HG03108 (cell line): ENCODE measurements at regions not wholly inside any gene's neighbourhood (a gene's known extent, or its start where the extent isn't known, plus 50 kb on each side); places are given as distances from the start of the nearest gene placed in this dataset.
A peak's percentile ranks its signal among the peaks of the same experiment; 100 is the strongest.

Experiments used
- ATAC-seq: cut with Tn5 transposase; IDR thresholded peaks from one replicate; pipeline ENCODE4 v1.9.1; 2021; ENCODE audit warnings: moderate library complexity; ENCODE audit not compliant: unreplicated experiment

DNA sequence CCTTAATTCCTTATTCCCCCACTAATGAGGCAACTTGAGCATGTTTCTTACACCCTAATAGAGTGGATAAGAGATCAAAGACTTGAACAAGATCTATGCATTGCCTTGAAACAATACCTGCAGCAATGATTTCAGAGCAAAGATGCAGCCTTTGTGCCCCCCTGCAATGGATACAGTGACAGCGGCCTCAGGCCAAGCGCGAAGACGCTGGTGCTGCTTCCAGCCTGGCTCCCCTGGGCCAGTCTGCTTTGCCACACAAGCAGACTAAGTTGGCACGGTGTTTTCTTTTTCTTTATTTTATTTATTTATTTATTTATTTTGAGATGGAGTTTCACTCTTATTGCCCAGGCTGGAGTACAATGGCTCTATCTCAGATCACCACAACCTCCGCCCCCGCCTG is 179.8 kb upstream of the S1PR3 start:
- no peak for ATAC-seq

DNA sequence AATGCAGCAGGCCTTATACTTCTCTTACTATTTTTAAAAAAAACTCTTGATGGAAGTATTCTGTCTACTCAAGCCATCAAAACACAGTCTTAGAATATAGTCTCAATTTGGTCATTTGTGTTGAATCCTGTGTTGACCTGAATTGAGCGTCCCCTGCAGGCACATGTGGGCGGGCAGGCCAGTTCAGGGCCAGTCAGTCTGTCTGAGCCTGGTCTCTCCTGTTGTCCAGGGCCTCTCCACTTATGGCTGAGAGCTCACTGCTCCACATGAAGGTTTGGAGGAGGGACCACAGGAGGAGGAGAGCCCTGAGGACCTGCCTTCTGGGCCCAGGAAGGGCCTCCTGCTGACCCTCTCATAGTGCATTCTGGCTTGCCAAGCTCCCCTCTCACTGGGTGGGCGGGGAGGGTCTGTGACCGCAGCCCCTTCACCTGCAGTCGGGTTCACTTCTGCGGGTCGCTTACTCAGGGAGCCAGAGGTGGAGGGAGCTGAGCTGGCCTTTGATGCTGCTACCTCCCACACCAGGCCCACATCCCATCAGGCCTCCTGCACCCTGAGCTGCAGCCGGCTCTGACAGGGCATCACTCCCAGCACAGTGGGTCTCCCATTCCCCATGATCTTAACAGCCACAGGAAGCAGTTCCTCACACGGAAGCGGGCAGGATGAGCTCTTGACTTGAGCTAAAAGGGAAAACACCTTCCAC is 178.2 kb upstream of the S1PR3 start:
- ATAC-seq = no peak

DNA sequence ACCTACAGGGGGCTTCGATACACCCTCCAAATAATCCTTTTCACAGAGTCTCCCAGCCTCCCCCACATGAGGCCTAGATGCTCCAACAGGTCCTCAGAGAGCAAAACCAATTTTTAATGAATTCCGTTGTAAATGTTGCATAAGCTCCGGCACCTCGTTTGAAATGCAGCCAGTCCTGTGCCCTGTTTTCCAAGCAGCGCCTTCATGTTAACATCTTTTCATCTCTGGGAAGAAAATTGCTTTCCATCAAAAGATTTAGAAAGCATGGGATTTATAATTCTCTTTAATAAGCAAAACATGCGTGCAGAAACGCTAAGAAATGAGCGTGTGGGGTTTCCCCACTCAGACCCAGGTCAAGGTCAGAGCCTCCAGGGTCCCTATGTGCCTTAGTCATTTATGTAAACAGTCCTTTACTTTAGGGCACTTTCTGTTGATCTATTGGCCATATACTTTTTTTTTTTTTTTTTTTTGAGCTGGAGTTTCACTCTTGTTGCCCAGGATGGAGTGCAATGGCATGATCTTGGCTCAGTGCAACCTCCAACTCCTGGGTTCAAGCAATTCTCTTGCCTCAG is 177.5 kb upstream of the S1PR3 start:
- no peak for ATAC-seq

- ATAC-seq = no peak
Observed at GRCh38 chr9:88814577-88814976, 176.7 kb upstream of the S1PR3 start.

DNA sequence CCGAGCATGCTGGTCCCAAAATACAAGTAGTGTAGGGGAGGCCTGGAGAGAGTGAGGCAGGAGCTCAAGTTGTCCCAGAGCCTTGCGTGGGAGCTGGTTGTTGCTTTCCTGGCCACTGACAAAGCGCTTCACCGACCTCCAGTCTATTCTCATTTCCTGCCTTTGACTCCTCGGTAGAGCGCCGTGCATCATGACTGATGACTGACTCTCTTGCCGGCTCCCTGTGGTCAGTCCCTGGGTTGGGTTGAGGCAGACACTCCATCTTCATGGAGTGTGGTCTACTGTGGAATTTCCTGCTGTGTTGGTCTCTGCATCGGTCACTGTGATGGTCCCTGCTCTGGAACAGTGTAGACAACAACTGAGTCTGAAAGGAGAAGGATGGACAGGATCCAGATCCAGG is 175.1 kb upstream of the S1PR3 start:
- no peak for ATAC-seq

DNA sequence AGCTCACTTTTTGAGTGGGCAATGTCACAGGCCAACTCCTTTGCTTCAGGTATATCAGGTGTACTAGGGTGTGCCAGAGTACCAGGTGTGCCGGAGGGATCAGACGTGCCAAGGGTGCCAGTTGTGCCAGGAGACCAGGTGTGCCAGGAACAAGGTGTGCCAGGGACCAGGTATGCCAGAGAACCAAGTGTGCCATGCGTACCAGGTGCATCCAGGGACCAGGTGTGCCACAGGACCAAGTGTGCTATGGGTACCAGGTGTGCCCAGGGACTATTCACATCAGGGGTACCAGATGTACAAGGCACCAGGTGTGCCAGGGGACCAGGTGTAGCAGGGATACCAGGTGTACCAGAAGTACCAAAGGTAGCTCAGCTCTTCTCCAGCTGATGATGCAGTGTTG is 174.7 kb upstream of the S1PR3 start:
- no peak for ATAC-seq

GRCh38 chr9:88817628-88818027 is 173.6 kb upstream of the S1PR3 start:
- ATAC-seq = no peak

GRCh38 chr9:88818495-88819201 is 172.6 kb upstream of the S1PR3 start:
- ATAC-seq = no peak

DNA sequence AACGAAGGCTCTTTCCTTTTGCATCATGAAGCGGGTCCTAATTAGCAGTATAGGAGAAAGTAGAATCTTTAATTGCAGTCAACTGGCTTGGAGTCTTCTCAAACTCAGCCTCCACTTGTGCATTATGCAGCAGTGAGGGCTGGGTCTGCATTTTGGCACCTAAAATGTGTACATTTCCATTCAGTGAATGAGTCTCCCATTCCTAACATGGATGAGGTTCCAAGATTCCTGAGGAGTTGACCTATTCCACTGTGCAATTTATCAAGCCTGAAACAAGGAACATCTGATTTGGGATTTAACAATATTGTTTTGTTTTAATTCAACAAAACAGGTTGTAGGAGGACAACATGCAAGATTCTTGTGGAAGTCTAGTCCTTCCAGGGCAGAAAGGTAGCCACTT is 171.8 kb upstream of the S1PR3 start:
- ATAC-seq = no peak

GRCh38 chr9:88820055-88820454 is 171.2 kb upstream of the S1PR3 start:
- no peak for ATAC-seq

DNA sequence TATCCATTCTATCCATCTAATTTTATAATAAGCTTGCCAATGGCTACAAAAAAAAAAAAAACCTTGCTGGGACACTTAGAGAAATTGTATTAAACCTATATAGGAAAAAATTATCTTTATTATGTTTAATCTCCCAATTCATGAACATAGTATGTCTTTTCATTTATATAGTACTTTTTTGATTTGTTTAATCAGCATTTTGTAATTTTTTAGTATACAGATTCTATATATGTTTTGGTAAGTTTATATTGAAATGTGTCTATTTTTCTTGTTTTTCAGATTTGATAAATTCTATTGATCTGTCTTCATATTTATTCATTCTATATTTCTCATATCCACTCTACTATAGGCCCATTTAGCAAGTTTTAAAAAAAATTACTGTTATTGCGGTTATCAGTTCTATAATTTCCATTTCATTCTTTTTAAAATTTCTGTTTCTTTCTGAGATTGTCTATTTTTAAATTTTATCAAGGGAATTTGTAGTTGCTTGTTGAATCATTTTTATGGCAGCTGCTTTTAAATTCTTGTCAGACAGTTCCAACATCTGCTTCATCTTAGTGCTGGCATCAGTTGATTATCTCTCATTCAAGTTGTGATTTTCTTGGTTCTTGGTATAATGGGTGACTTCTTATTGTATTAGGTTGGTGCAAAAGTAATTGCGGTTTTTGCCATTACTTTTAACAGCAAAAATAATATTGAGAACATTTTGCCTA is 170.1 kb upstream of the S1PR3 start:
- ATAC-seq = no peak

DNA sequence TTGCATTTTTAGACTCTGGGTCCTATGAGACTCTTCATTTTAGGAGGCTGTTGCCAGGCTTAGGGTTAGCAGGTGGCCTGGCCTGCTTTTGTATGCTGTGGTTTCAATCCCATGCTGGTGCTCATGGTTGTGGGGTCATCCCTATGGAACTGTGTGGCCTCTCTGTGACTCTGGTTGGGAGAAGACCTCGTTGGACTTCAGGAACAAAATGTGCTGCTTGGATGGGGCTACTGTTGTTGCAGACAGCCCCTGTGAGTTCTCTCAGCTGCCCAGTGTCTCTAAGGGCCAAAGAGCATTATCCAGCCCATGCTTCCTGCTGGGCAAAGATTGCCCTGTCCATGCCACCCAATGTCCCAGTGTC is 169.5 kb upstream of the S1PR3 start:
- no peak for ATAC-seq

- no peak for ATAC-seq
Observed at GRCh38 chr9:88824711-88825110, 166.6 kb upstream of the S1PR3 start.

GRCh38 chr9:88826181-88826580 is 165.1 kb upstream of the S1PR3 start:
- ATAC-seq = no peak

GRCh38 chr9:88826771-88827181 is 164.5 kb upstream of the S1PR3 start:
- ATAC-seq = no peak

GRCh38 chr9:88828018-88828417 is 163.2 kb upstream of the S1PR3 start:
- no peak for ATAC-seq

GRCh38 chr9:88828492-88828974 is 162.7 kb upstream of the S1PR3 start:
- ATAC-seq = no peak

DNA sequence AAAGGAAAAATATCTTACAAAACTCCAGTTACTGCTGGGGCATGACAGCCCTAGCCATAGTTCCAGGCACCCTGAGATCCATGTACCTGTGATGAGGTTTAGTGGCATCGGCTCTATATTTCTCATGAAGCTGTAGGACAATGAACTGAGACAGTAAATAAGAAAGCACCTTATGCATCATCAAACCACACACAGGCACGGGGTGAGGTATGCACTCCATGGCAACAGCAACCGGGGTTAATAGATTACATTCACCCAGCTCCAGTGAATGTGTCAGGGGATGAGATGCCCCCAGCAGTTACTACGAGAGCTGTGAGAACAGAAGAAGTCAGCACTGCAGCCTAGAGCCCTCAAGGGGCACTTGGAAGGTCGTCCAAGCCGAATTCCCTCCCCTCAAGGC is 162.0 kb upstream of the S1PR3 start:
- no peak for ATAC-seq

DNA sequence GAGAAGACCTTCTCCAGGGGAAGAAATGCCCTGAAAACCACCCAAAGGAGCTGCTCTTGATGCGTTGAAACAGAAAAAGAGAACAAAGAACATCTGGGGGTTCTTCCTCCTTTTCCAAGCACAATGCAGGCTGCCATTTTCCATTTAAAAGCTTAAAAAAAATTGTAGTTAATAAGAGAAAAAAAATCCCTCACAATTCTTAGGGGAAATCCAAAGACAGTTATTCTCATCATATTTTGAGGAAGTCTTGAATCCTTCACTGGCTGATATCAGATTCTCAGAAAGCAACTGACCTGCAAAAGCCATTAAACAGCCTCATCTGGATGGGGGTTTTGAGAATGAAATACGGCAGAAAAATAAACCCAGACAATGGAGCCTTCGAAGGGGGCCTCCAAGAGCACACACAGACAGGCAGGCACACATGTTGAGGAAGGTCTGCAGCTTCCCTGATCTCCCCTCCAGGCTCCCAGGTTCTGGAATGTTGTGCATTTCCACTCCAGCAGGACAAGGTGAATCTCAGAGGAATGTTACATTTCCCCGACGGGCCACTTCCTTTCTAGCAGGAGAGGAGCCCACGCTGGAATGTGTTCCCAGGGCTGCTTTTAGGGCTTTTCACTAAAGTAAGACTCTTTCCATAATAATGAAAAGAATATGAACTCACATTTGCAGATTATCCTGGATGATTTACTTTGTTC is 159.4 kb upstream of the S1PR3 start:
- ATAC-seq = no peak

GRCh38 chr9:88833946-88834345 is 157.3 kb upstream of the S1PR3 start:
- no peak for ATAC-seq

- ATAC-seq = peak; percentile 84
Observed at GRCh38 chr9:88835038-88835466, 156.2 kb upstream of the S1PR3 start.
